ENCODE measurements at regions not wholly inside any gene's neighbourhood (a gene's known extent, or its start where the extent isn't known, plus 50 kb on each side); places are given as distances from the start of the nearest gene placed in this dataset.

DNA sequence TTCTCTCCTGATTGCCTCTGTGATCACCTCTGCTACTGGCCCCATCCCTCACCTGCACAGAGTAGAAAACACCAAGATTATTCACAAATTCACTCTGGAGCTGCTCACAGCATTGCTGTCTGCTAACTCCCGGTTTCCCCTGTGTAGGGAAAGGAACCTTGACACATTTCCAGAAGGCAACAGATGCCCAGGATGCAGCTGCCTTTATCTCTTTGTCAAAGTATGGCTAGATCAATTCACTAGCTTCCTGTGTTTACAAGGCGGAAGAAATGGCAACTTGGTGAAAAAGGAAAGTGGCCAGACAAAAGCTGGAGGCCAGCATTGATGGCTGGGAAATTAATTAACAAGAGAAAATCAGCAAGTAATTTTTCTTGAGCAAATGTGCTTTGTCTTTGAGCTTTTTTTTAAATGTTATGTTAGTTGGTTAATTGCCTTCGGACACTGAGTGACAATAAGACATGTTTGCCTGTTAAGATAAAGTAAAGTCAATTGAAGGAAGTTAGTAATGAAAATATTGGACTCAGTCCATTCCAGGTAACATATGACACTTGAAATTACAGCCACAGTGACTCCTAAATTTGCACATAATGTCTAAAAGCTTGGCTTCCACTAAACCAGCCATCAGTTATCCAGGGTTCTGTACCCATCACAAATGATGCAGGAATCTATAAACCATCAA, 394.6 kb upstream of the IL12A start:
- DNase-seq (ENCODE audit: low read depth) = no peak
- TF ChIP-seq, protein P1, sequence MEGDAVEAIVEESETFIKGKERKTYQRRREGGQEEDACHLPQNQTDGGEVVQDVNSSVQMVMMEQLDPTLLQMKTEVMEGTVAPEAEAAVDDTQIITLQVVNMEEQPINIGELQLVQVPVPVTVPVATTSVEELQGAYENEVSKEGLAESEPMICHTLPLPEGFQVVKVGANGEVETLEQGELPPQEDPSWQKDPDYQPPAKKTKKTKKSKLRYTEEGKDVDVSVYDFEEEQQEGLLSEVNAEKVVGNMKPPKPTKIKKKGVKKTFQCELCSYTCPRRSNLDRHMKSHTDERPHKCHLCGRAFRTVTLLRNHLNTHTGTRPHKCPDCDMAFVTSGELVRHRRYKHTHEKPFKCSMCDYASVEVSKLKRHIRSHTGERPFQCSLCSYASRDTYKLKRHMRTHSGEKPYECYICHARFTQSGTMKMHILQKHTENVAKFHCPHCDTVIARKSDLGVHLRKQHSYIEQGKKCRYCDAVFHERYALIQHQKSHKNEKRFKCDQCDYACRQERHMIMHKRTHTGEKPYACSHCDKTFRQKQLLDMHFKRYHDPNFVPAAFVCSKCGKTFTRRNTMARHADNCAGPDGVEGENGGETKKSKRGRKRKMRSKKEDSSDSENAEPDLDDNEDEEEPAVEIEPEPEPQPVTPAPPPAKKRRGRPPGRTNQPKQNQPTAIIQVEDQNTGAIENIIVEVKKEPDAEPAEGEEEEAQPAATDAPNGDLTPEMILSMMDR (IDR thresholded peaks at IDR 0.05; ENCODE audit: insufficient read depth, low read length) = no peak
- H3K4me3 ChIP-seq (ENCODE audit: low read depth, low read length) = no peak overlapping the region

GRCh38 chr3:159600291-159600690, 388.3 kb upstream of the IL12A start:
- DNase-seq (ENCODE audit: low read depth) = no peak
- H3K4me3 ChIP-seq (ENCODE audit: low read depth, low read length) = no peak overlapping the region
- TF ChIP-seq, protein P1 (IDR thresholded peaks at IDR 0.05; ENCODE audit: insufficient read depth, low read length) = no peak

DNA sequence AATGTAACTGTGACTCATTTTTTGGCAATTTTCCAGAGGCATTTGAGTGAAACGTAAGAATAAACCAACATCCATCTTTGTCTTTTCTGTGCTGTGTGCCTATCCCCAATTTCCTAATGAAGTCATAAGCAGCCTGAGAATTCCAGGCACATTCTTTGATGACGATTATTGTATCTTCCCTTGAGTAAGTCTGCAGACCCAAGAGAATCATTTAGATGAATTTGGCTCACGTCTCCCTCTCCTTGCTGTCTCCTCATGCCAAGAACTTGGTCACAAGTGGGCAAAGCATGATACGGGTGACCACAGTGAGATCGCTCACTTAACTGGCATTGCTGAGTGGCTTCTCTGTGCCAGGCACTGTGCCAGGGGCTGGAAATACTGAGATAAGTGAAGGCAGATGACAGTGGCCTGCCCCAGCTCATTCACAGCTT, 384.5 kb upstream of the IL12A start:
- TF ChIP-seq, protein P1 (IDR thresholded peaks at IDR 0.05; ENCODE audit: insufficient read depth, low read length) = no peak
- no peak overlapping the region for H3K4me3 ChIP-seq (ENCODE audit: low read depth, low read length)
- peak; percentile 50 for DNase-seq (ENCODE audit: low read depth)

GRCh38 chr3:159605101-159605500, 383.5 kb upstream of the IL12A start:
- no peak for DNase-seq (ENCODE audit: low read depth)
- no peak overlapping the region for H3K4me3 ChIP-seq (ENCODE audit: low read depth, low read length)
- TF ChIP-seq, protein P1 (IDR thresholded peaks at IDR 0.05; ENCODE audit: insufficient read depth, low read length) = no peak

DNA sequence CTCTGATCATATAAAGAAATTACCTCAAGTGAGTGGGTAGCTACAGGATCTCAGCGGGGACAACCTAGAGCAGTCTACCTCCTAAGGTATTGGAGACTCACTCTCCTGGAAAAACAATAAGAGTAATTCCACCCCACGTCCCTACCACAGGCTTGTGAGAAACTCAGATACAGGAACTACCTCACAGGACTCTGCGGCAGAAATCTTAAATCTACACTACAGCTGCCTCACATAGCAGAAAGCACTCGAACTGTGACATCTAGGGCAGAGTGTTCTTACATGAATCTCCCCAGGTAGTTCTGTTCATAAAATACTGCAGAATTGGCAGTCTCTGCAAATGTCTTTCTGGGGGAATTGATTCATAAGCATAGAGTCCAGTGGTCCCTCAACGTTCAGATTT, 382.9 kb upstream of the IL12A start:
- no peak overlapping the region for H3K4me3 ChIP-seq (ENCODE audit: low read depth, low read length)
- no peak for DNase-seq (ENCODE audit: low read depth)
- TF ChIP-seq, protein P1 (IDR thresholded peaks at IDR 0.05; ENCODE audit: insufficient read depth, low read length) = no peak

- TF ChIP-seq, protein P1 (IDR thresholded peaks at IDR 0.05; ENCODE audit: insufficient read depth, low read length) = no peak
- no peak for DNase-seq (ENCODE audit: low read depth)
- no peak overlapping the region for H3K4me3 ChIP-seq (ENCODE audit: low read depth, low read length)
Measured at GRCh38 chr3:159607856-159608255, 380.8 kb upstream of the IL12A start.

DNA sequence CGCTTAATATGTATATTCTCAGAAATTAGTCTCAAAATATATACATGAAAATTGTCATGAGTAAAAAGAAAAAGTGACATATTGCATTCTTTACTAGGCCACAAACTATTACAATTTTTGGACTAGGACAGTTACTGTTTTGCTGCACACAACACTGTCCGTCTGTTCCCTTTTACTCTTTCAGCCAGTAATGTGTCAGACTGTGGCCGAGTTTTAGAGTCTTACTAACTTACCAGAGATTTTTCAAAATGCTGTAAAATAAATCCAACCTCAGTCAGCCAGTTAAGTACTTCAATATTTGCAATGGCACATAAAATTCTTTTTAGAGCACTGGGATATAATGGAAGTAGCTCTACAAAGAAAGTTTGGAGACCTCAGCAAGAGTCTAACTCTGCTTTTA, 380.3 kb upstream of the IL12A start:
- TF ChIP-seq, protein P1 (IDR thresholded peaks at IDR 0.05; ENCODE audit: insufficient read depth, low read length) = no peak
- H3K4me3 ChIP-seq (ENCODE audit: low read depth, low read length) = no peak overlapping the region
- no peak for DNase-seq (ENCODE audit: low read depth)
